SHP77 (cell line): ENCODE measurements at regions not wholly inside any gene's neighbourhood (a gene's known extent, or its start where the extent isn't known, plus 50 kb on each side); places are given as distances from the start of the nearest gene placed in this dataset.

Experiments used
- DNase-seq, 2 experiments: peaks; one replicate each; lab custom pipeline; 2025; lab: John Stamatoyannopoulos, UW

GRCh38 chr13:78978381-78978998 lies 319.5 kb upstream of the OBI1 start:
- DNase-seq = peak; percentile 20 to 46

GRCh38 chr13:78977311-78977710 lies 318.4 kb upstream of the OBI1 start:
- DNase-seq = no peak

- DNase-seq = no peak
These were observed 317.7 kb upstream of the OBI1 start for GRCh38 chr13:78976696-78977095.

GRCh38 chr13:78972561-78972960 lies 313.6 kb upstream of the OBI1 start:
- no peak for DNase-seq

- no peak for DNase-seq
These were observed 312.5 kb upstream of the OBI1 start for GRCh38 chr13:78971355-78972025.

GRCh38 chr13:78960881-78961280 lies 301.9 kb upstream of the OBI1 start:
- no peak for DNase-seq

- peak; percentile 34 to 36 for DNase-seq
These were observed 299.1 kb upstream of the OBI1 start for GRCh38 chr13:78958006-78958405.

- DNase-seq = no peak
These were observed 281.6 kb upstream of the OBI1 start for GRCh38 chr13:78940455-78941130.

- DNase-seq = no peak
These were observed 275.4 kb upstream of the OBI1 start for GRCh38 chr13:78934336-78934735.

GRCh38 chr13:78915015-78915414 lies 256.1 kb upstream of the OBI1 start:
- DNase-seq = no peak

GRCh38 chr13:78913656-78914055 lies 254.7 kb upstream of the OBI1 start:
- no peak for DNase-seq

- DNase-seq = no peak
These were observed 251.2 kb upstream of the OBI1 start for GRCh38 chr13:78910147-78910546.

- DNase-seq = no peak
These were observed 250.3 kb upstream of the OBI1 start for GRCh38 chr13:78909276-78909675.

- DNase-seq = no peak
These were observed 248.1 kb upstream of the OBI1 start for GRCh38 chr13:78907006-78907405.

GRCh38 chr13:78897200-78897599 lies 238.2 kb upstream of the OBI1 start:
- DNase-seq = no peak

GRCh38 chr13:78884571-78884970 lies 225.6 kb upstream of the OBI1 start:
- DNase-seq = no peak

- peak; percentile 57 to 63 for DNase-seq
These were observed 222.8 kb upstream of the OBI1 start for GRCh38 chr13:78881751-78882150.

GRCh38 chr13:78881054-78881453 lies 222.1 kb upstream of the OBI1 start:
- DNase-seq = peak in 1 of 2 experiments; percentile 8

- no peak for DNase-seq
These were observed 218.1 kb upstream of the OBI1 start for GRCh38 chr13:78876915-78877549.

- DNase-seq = no peak
These were observed 217.0 kb upstream of the OBI1 start for GRCh38 chr13:78875792-78876580.

- no peak for DNase-seq
These were observed 210.0 kb upstream of the OBI1 start for GRCh38 chr13:78868991-78869390.

- no peak for DNase-seq
These were observed 208.7 kb upstream of the OBI1 start for GRCh38 chr13:78867655-78868054.
